K562 (cell line): ENCODE measurements at regions not wholly inside any gene's neighbourhood (a gene's known extent, or its start where the extent isn't known, plus 50 kb on each side); places are given as distances from the start of the nearest gene placed in this dataset.

Source experiments
- ATAC-seq: fragments of 200-7000 bp; cut with Tn5 transposase; 3 replicates; pipeline ENCODE4 v1.9.1; 2020; ENCODE audit warnings: moderate library complexity
- BruUV-seq: library from RNA; stranded (reverse); fragments of 400-500 nt; replicated peaks from 2 replicates; lab custom pipeline; 2021; lab: Mats Ljungman, UMichigan
- CTCF ChIA-PET: fragments of 300-600 bp; formaldehyde crosslinking; extraction: SDS; loops from one replicate; lab custom pipeline; 2021; ENCODE audit warnings: low intra/inter-chr PET ratio; lab: Yijun Ruan, JAX
- POLR2A ChIA-PET: fragments of 300-600, 350-650 bp; sonication (Branson Sonifier 250); formaldehyde crosslinking; extraction: SDS; loops from one replicate; lab custom pipeline; 2021; ENCODE audit warnings: antibody characterized with exemption, inconsistent platforms; lab: Yijun Ruan, JAX
- DNase-seq, 4 experiments: peaks; one replicate each; pipeline versions ENCODE4 v3.0.0 to v3.0.0-alpha.2; 2011 to 2018; ENCODE audit warnings: low spot score in 3 of 4, mixed read lengths in 3 of 4; ENCODE audit errors: extremely low read depth in 1 of 4
- FAIRE-seq: peaks from 2 replicates; lab custom pipeline; 2011; peaks lifted over from hg19 to GRCh38; lab: Jason Lieb, UNC
- H2AFZ ChIP-seq: 2 replicates; pipeline ENCODE4 v1.6.0; 2011; ENCODE audit warnings: low read depth, low read length, control low read depth, inconsistent platforms
- H3K27ac ChIP-seq: fragments of 200-600 bp; 3 replicates; pipeline ENCODE4 v1.8.0; 2011; ENCODE audit warnings: low read depth, mild to moderate bottlenecking, control low read depth, inconsistent platforms, low read length, moderate library complexity, mixed read lengths; ENCODE audit errors: extremely low read depth
- H3K27me3 ChIP-seq, 2 experiments: fragments of 300-600 bp in 1 of 2; 2 replicates in 1 of 2; 3 replicates in 1 of 2; pipeline versions ENCODE4 v1.6.0 to v1.8.0; 2011; ENCODE audit warnings: inconsistent platforms in 2 of 2, low read length in 2 of 2, mild to moderate bottlenecking in 1 of 2, mixed read lengths in 1 of 2, moderate library complexity in 1 of 2; ENCODE audit not compliant: control insufficient read depth in 2 of 2, insufficient read depth in 2 of 2
- H3K36me3 ChIP-seq: fragments of 300-600 bp; 3 replicates; pipeline ENCODE4 v1.8.0; 2011; ENCODE audit warnings: mild to moderate bottlenecking, low read length, inconsistent platforms; ENCODE audit not compliant: control insufficient read depth, insufficient read depth
- H3K4me1 ChIP-seq, 2 experiments: fragments of 200-600 bp in 1 of 2; replicated peaks in 1 of 2; 2 replicates in 1 of 2; 3 replicates in 1 of 2; pipeline versions ENCODE4 v1.5.1 to v1.8.0; 2011; ENCODE audit warnings: inconsistent platforms in 2 of 2, low read length in 2 of 2, mild to moderate bottlenecking in 1 of 2, mixed read lengths in 1 of 2, moderate library complexity in 1 of 2; ENCODE audit not compliant: control insufficient read depth in 2 of 2, insufficient read depth in 2 of 2
- H3K4me2 ChIP-seq: 2 replicates; pipeline ENCODE4 v1.6.1; 2011; ENCODE audit warnings: low read length, control low read depth, inconsistent platforms, mixed read lengths; ENCODE audit not compliant: insufficient read depth
- H3K4me3 ChIP-seq: fragments of 200-600 bp; sonication (generic), shearing (Covaris generic); 2 replicates; pipeline ENCODE4 v1.5.1; 2016; ENCODE audit warnings: control low read depth, inconsistent platforms
- H3K79me2 ChIP-seq: fragments of 200-600 bp; 3 replicates; pipeline ENCODE4 v1.8.0; 2011; ENCODE audit warnings: low read length, inconsistent platforms; ENCODE audit not compliant: control insufficient read depth, insufficient read depth
- H3K9ac ChIP-seq, 2 experiments: 2 replicates each; pipeline versions ENCODE4 v1.6.0 to v1.6.1; 2011; ENCODE audit warnings: low read depth in 2 of 2, low read length in 2 of 2, control low read depth in 1 of 2, inconsistent platforms in 1 of 2, mild to moderate bottlenecking in 1 of 2, mixed read lengths in 1 of 2; ENCODE audit not compliant: insufficient read depth in 1 of 2
- H3K9me1 ChIP-seq: one replicate; pipeline ENCODE4 v1.6.0; 2011; ENCODE audit warnings: inconsistent platforms, mild to moderate bottlenecking, low read length, moderate library complexity; ENCODE audit not compliant: control insufficient read depth, insufficient read depth
- H3K9me3 ChIP-seq: replicated peaks from 2 replicates; pipeline ENCODE4 v1.5.1; 2011; ENCODE audit warnings: low read depth, low read length, inconsistent platforms; ENCODE audit not compliant: control insufficient read depth, insufficient read depth
- H4K20me1 ChIP-seq: replicated peaks from 2 replicates; pipeline ENCODE4 v1.6.1; 2011; ENCODE audit warnings: low read length, inconsistent platforms, mixed read lengths; ENCODE audit not compliant: control insufficient read depth, insufficient read depth
- CEBPB ChIP-seq: fragments of 450-650 bp; IDR thresholded peaks from 2 replicates; pipeline ENCODE4 v1.6.1; 2016; ENCODE audit warnings: missing genetic modification characterization, missing compliant biosample characterization
- CEBPG ChIP-seq, 3 experiments: fragments of 200-800 bp in 1 of 3; sonication (Bioruptor generic) in 1 of 3; sonication (generic) in 1 of 3; formaldehyde crosslinking in 1 of 3; IDR thresholded peaks in 2 of 3; conservative IDR thresholded peaks in 1 of 3; 2 replicates each; pipeline versions ENCODE4 v1.6.1 to v1.8.0; 2016 to 2022; ENCODE audit warnings: missing compliant biosample characterization in 2 of 3, missing genetic modification characterization in 2 of 3, mild to moderate bottlenecking in 1 of 3, missing genetic modification reagents in 1 of 3
- FIP1L1 ChIP-seq: fragments of 200-400 bp; formaldehyde crosslinking; IDR thresholded peaks from 2 replicates; pipeline ENCODE4 v1.6.1; 2018; ENCODE audit warnings: mild to moderate bottlenecking, low read depth, low read length; ENCODE audit not compliant: poor library complexity, severe bottlenecking
- HMGN3 ChIP-seq: IDR thresholded peaks from 2 replicates; pipeline ENCODE4 v1.6.1; 2011; ENCODE audit warnings: borderline replicate concordance, low read depth, mild to moderate bottlenecking, mixed read lengths, low read length; ENCODE audit not compliant: insufficient read length; ENCODE audit errors: extremely low read depth
- RFX1 ChIP-seq: fragments of 450-650 bp; IDR thresholded peaks from 2 replicates; pipeline ENCODE4 v1.6.1; 2016; ENCODE audit warnings: mild to moderate bottlenecking, moderate library complexity
- ZNF175 ChIP-seq: fragments of 200-800 bp; sonication (Bioruptor generic); IDR thresholded peaks from 2 replicates; pipeline ENCODE4 v1.6.1; 2016; ENCODE audit warnings: low read depth, mild to moderate bottlenecking, missing genetic modification characterization, missing compliant biosample characterization
- whole genome bisulfite sequencing: fragments of 100-300 bp; shearing (Covaris generic); methylation state at CpG from one replicate; pipeline ENCODE4 v1.1.6; 2016; ENCODE audit warnings: low coverage, mixed read lengths; ENCODE audit not compliant: insufficient coverage; ENCODE audit errors: missing lambda C conversion rate; 5-methylcytosine and 5-hydroxymethylcytosine counted together
- in situ Hi-C: fragments of 300-500 bp; cut with MboI; formaldehyde crosslinking; loops from 4 replicates; pipeline ENCODE4 v1.15.0; 2018; ENCODE audit warnings: inconsistent platforms, mixed read lengths
- intact Hi-C: fragments of 100-400 bp; cut with micrococcal nuclease; formaldehyde crosslinking; loops from 2 replicates; pipeline ENCODE4 v1.14.2; 2022

DNA sequence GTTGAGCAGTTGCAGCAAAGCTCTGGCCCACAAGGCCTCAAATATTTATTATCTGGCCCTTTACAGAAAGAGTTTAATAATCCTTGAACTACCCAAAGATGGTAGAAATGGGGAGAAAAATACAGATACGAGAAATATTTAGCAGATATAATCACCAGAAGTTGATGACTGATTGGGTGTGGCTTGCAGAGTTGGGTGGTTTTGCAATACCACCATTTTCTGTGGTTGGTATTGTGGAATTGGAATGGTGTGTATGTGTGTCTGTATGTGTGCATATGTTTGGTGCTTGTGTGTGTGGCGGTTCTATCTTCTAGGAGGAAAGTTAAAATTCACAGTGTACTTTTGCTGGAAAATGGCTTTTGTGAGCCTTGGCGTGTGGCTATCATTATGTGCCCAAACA lies 85.4 kb upstream of the MANSC4 start:
- no TSS peak for BruUV-seq
- H3K36me3 ChIP-seq: no peaks in the 10 kb centered on the region
- H3K27ac ChIP-seq: no peak overlapping the region
- ChIA-PET POLR2A (no interaction called here), CTCF (no interaction called here)
- FAIRE-seq (no peak), DNase-seq (peak in 1 of 4 experiments; percentile 1), ATAC-seq (no peak)
- no peaks in the 10 kb centered on the region for H3K27me3 ChIP-seq
- H3K4me1 ChIP-seq: peaks cover 7 to 44% of the 10 kb centered on the region in 2 experiments; a peak in 4 of 5 replicates
- H3K79me2 ChIP-seq: no peaks in the 10 kb centered on the region
- TF ChIP-seq ZNF175 (no peak), CEBPG (CRISPR knock-in tag; IDR thresholded peaks at IDR 0.05) (no peak), CEBPG (tag; conservative IDR thresholded peaks at IDR 0.05 in 1 of 2, IDR thresholded peaks at IDR 0.05 in 1 of 2) (0 out of 4 replicates have a peak, but pooled peaks of 1 of the 2 experiments have one; percentile 0), CEBPB (tag) (peak; percentile 74)
- intact Hi-C loops: no loop called here
- H3K9ac ChIP-seq: no peak overlapping the region
- H3K4me3 ChIP-seq: no peak overlapping the region
- in situ Hi-C loops: no loop called here
- H2AFZ ChIP-seq: no peak overlapping the region
- WGBS: 75% methylated on average over 3 of the region's 3 CpGs
- H3K9me3 ChIP-seq: no peaks in the 10 kb centered on the region
- H3K9me1 ChIP-seq: no peaks in the 10 kb centered on the region
- H4K20me1 ChIP-seq: no peaks in the 10 kb centered on the region
- no peak overlapping the region for H3K4me2 ChIP-seq

DNA sequence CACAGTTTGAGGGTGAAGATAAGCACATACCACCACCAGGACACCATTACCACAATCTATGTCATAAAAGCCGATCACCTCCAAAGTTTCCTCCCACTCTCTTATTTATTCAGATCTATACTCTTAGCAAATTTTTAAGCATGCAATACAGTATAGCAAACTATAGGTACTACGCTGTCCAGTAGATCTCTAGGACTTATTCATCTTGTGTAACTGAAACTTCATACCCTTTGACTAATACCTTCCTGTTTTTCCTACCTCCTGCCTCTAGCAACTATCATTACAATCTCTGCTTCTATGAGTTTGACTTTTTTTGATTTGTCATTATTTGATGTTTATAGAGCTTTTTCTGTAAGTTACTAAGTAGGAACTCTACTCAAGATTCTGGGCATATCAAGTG lies 84.5 kb upstream of the MANSC4 start:
- no peaks in the 10 kb centered on the region for H3K9me3 ChIP-seq
- no peak overlapping the region for H3K4me2 ChIP-seq
- no peak overlapping the region for H3K9ac ChIP-seq
- no peak overlapping the region for H3K27ac ChIP-seq
- H3K4me3 ChIP-seq: no peak overlapping the region
- in situ Hi-C loops (no loop called here), intact Hi-C loops (no loop called here)
- no TSS peak for BruUV-seq
- no peaks in the 10 kb centered on the region for H4K20me1 ChIP-seq
- no peaks in the 10 kb centered on the region for H3K27me3 ChIP-seq
- CTCF ChIA-PET: no interaction called here
- no peak for FAIRE-seq
- H3K36me3 ChIP-seq: no peaks in the 10 kb centered on the region
- no peak for ATAC-seq
- TF ChIP-seq FIP1L1: no peak
- TF ChIP-seq HMGN3: no peak
- peak; percentile 28 for TF ChIP-seq RFX1
- no peaks in the 10 kb centered on the region for H3K79me2 ChIP-seq
- WGBS: 66% methylated on average over 2 of the region's 2 CpGs
- H2AFZ ChIP-seq: no peak overlapping the region
- H3K4me1 ChIP-seq: peaks cover 4 to 47% of the 10 kb centered on the region in 2 experiments; a peak in 4 of 5 replicates
- H3K9me1 ChIP-seq: no peaks in the 10 kb centered on the region
- POLR2A ChIA-PET: interaction anchor here (1.0 kb wide), 1 partner anchor 26 kb away, joined by 5 read pairs; no protein-coding TSS in a partner anchor
- DNase-seq: no peak
